Nephron progenitor cell (in vitro differentiated cells): ENCODE measurements at regions not wholly inside any gene's neighbourhood (a gene's known extent, or its start where the extent isn't known, plus 50 kb on each side); places are given as distances from the start of the nearest gene placed in this dataset.

Experiments used
- DNase-seq: peaks from one replicate; pipeline ENCODE4 v3.0.0; 2021
- H3K27ac Mint-ChIP-seq: 2 replicates; pipeline ENCODE4 v1.8.0; 2021; ENCODE audit warnings: mild to moderate bottlenecking, moderate library complexity, mixed read lengths
- H3K27me3 Mint-ChIP-seq: 2 replicates; pipeline ENCODE4 v1.8.0; 2021; ENCODE audit warnings: mild to moderate bottlenecking, low read depth, mixed read lengths; ENCODE audit not compliant: poor library complexity
- H3K36me3 Mint-ChIP-seq: 2 replicates; pipeline ENCODE4 v1.8.0; 2021; ENCODE audit warnings: low read depth, mixed read lengths
- H3K4me1 Mint-ChIP-seq: 2 replicates; pipeline ENCODE4 v1.8.0; 2021; ENCODE audit warnings: mixed read lengths
- H3K4me3 Mint-ChIP-seq: 2 replicates; pipeline ENCODE4 v1.8.0; 2021; ENCODE audit warnings: mild to moderate bottlenecking, moderate library complexity, mixed read lengths
- H3K9me3 Mint-ChIP-seq: 2 replicates; pipeline ENCODE4 v1.8.0; 2021; ENCODE audit warnings: mild to moderate bottlenecking, moderate library complexity, mixed read lengths
- CTCF ChIP-seq: fragments of 200-600 bp; sonication (generic); IDR thresholded peaks from 2 replicates; pipeline ENCODE4 v1.5.0; 2021; ENCODE audit warnings: antibody characterized with exemption

- no peak for DNase-seq
- no peaks in the 10 kb centered on the region for H3K27me3 Mint-ChIP-seq
- peaks cover 36% of the 10 kb centered on the region for H3K9me3 Mint-ChIP-seq
- no peak overlapping the region for H3K27ac Mint-ChIP-seq
- no peak for TF ChIP-seq CTCF
- no peaks in the 10 kb centered on the region for H3K4me1 Mint-ChIP-seq
- H3K36me3 Mint-ChIP-seq = peaks cover 13% of the 10 kb centered on the region
- no peak overlapping the region for H3K4me3 Mint-ChIP-seq
Observed at GRCh38 chr3:87924485-87924884, 134.3 kb downstream of the CGGBP1 start.

GRCh38 chr3:87920549-87920948 is 138.3 kb downstream of the CGGBP1 start:
- H3K9me3 Mint-ChIP-seq = peaks cover 52% of the 10 kb centered on the region
- no peak for TF ChIP-seq CTCF
- H3K4me1 Mint-ChIP-seq = no peaks in the 10 kb centered on the region
- H3K27me3 Mint-ChIP-seq = no peaks in the 10 kb centered on the region
- no peak overlapping the region for H3K4me3 Mint-ChIP-seq
- H3K27ac Mint-ChIP-seq = no peak overlapping the region
- DNase-seq = no peak
- peaks cover 13% of the 10 kb centered on the region for H3K36me3 Mint-ChIP-seq

GRCh38 chr3:87901141-87901540 is 157.7 kb downstream of the CGGBP1 start:
- no peaks in the 10 kb centered on the region for H3K9me3 Mint-ChIP-seq
- peaks cover 3% of the 10 kb centered on the region for H3K27me3 Mint-ChIP-seq
- TF ChIP-seq CTCF = no peak
- H3K27ac Mint-ChIP-seq = no peak overlapping the region
- H3K4me1 Mint-ChIP-seq = no peaks in the 10 kb centered on the region
- no peak for DNase-seq
- H3K4me3 Mint-ChIP-seq = no peak overlapping the region
- H3K36me3 Mint-ChIP-seq = no peaks in the 10 kb centered on the region

- no peak for DNase-seq
- H3K4me3 Mint-ChIP-seq = no peak overlapping the region
- no peaks in the 10 kb centered on the region for H3K36me3 Mint-ChIP-seq
- no peaks in the 10 kb centered on the region for H3K9me3 Mint-ChIP-seq
- TF ChIP-seq CTCF = peak; percentile 33
- no peaks in the 10 kb centered on the region for H3K4me1 Mint-ChIP-seq
- peaks cover 3% of the 10 kb centered on the region for H3K27me3 Mint-ChIP-seq
- H3K27ac Mint-ChIP-seq = no peak overlapping the region
Observed at GRCh38 chr3:87900061-87900460, 158.7 kb downstream of the CGGBP1 start.

- H3K9me3 Mint-ChIP-seq = no peaks in the 10 kb centered on the region
- peaks cover 3% of the 10 kb centered on the region for H3K27me3 Mint-ChIP-seq
- no peaks in the 10 kb centered on the region for H3K36me3 Mint-ChIP-seq
- TF ChIP-seq CTCF = no peak
- H3K4me1 Mint-ChIP-seq = no peaks in the 10 kb centered on the region
- H3K4me3 Mint-ChIP-seq = no peak overlapping the region
- DNase-seq = no peak
- no peak overlapping the region for H3K27ac Mint-ChIP-seq
Observed at GRCh38 chr3:87898971-87899370, 159.8 kb downstream of the CGGBP1 start.

GRCh38 chr3:87895983-87896382 is 162.8 kb downstream of the CGGBP1 start:
- no peak for DNase-seq
- Mint-ChIP-seq H3K4me3 (no peak overlapping the region), H3K36me3 (no peaks in the 10 kb centered on the region)

More at GRCh38 chr3:87895983-87896382, 162.8 kb downstream of the CGGBP1 start:
- Mint-ChIP-seq H3K4me1 (no peaks in the 10 kb centered on the region), H3K9me3 (no peaks in the 10 kb centered on the region), H3K27me3 (peaks cover 3% of the 10 kb centered on the region), H3K27ac (no peak overlapping the region)
- TF ChIP-seq CTCF = no peak
